ENCODE measurements at regions not wholly inside any gene's neighbourhood (a gene's known extent, or its start where the extent isn't known, plus 50 kb on each side); places are given as distances from the start of the nearest gene placed in this dataset.
"Not testable (repeated sequence)": the region's sequence is repeated elsewhere in the genome, so short reads cannot be mapped to it uniquely, and the experiment has no call there.

DNA sequence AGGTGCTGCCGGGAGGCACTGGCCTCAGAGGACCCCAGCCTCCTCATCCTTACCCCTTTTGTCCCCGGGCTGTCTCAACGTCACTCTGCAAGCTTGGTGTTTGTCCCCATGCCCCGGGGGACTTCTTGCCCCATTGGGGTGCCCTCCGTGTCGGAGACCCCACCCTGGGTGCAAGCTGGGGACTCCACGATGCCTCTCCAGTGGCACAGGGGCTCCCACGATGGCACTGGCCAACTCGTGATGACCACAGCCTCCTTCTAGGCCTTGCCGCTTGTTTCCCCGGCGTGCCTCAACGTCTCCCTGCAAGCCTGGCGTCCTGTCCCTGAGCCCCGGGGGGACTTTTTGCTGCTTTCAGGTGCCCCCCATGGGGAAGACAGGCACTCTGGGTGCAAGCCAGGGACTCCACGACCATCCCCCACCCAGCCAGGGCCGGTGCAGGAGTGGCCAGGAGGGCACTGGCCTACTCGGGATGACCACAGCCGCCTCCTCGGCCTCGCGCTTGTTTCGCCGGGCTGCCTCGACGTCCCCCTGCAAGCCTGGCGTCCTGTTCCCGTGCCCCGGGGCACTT lies 237.0 kb downstream of the TUBA3C start:
- no peak for TF ChIP-seq CTCF (IDR thresholded peaks at IDR 0.05)
- ATAC-seq (ENCODE audit: low FRiP score) (no peak), DNase-seq (ENCODE audit: low spot score) (no peak)

DNA sequence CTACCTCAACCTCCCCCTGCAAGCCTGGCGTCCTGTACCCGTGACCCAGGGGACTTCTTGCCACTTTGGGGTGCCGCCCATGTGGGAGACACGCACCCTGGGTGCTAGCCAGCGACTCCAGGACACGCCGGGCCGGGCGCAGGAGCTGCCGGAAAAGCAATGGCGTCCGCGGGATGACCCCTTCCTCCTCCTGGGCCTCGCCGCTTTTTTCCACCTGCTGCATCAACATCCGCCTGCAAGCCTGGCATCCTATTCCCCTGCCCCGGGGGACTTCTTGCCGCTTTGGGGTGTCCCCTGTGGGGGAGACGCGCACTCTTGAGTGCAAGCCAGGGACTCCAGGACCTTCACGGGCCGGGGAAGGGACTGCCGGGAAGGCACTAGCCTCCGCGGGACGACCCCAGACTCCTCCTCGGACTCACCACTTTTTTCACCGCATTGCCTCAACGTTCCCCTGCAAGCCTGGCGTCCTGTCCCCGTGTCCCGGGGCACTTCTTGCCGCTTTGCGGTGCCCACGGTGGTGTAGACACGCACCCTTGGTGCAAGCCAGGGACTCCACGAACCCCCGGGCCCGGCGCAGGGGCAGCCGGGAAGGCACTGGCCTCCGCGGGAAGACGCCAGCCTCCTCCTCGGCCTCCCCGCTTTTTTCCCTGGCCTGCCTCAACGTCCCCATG lies 237.8 kb downstream of the TUBA3C start:
- ATAC-seq (ENCODE audit: low FRiP score): no peak
- no peak for DNase-seq (ENCODE audit: low spot score)
- no peak for TF ChIP-seq CTCF (IDR thresholded peaks at IDR 0.05)

DNA sequence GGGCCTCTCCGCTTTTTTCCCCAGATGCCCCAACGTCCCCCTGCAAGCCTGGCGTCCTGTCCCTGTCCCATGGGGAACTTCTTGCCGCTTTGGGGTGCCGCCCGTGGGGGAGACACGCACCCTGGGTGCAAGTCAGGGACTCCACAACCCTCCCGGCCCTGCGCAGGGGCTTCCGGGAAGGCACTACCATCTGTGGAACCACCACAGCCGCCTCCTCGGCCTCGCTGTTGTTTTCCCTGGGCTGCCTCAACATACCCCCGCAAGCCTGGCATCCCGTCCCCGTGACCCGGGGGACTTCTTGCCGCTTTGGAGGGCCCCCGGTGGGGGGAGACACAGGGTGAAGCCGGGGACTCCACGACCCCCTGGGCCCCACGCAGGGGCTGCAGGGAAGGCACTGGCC lies 238.4 kb downstream of the TUBA3C start:
- DNase-seq (ENCODE audit: low spot score): no peak
- no peak for TF ChIP-seq CTCF (IDR thresholded peaks at IDR 0.05)
- ATAC-seq (ENCODE audit: low FRiP score): no peak

DNA sequence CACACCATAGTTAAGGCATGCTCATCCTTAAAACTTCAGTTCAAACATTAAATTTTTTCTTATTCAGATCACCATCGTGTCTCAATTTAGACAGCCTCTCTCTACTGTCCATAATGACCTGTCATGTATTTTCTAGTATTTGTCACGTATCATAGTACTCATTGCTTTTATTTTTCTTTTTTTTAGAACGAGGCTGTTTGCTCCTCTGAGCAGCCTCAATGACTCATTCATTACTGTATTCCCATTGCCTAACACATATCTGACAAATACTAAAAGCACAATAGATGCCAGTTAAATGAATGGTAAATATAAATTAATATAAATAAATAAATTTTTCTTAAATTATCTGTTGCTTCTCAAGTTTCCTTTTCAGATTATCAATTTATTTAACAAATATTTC lies 245.5 kb downstream of the TUBA3C start:
- no peak for TF ChIP-seq CTCF (IDR thresholded peaks at IDR 0.05)
- no peak for ATAC-seq (ENCODE audit: low FRiP score)
- no peak for DNase-seq (ENCODE audit: low spot score)

- ATAC-seq (ENCODE audit: low FRiP score): no peak
- no peak for DNase-seq (ENCODE audit: low spot score)
- no peak for TF ChIP-seq CTCF (IDR thresholded peaks at IDR 0.05)
Measured at GRCh38 chr13:18921063-18921462, 260.6 kb downstream of the TUBA3C start.

DNA sequence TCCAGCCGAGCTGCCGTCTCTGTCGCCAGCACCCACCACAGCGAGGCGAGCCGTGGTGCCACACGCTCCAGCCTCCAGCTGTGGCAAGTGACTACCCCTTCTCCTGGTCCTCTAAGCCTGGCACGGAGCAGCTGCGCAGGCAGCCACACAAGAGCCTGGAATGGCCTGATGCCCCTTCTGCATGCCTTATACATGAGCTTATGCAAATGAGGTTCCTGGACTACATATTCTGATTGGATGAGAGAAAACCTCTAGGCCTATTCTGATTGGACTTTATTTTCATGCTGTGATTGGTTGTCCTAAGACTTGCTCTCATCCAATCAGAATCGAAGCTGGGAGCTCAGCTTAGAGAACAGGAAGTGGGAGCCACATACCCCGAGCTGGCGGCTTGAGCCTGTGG lies 276.5 kb downstream of the TUBA3C start:
- ATAC-seq (ENCODE audit: low FRiP score); DNase-seq (ENCODE audit: low spot score): not testable (repeated sequence)

DNA sequence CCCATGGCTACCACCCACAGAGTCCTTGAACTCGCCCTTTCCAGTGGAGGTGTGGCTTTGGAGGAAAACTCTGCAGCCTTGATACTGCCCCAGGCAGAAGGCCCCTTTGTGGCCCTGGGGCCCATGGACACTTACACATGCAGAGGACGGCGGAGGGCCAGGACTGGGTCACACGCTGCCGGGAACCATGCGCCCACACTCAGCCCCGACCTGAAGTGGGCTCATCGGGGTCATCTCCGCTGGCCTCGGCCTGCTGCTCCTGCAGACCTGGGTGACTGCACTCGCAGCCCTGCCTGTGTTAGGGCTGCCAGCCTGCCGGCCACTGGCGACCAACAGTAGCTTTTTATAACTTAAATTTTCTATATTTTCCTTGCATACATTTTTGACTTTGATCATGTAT lies 286.2 kb downstream of the TUBA3C start:
- not testable (repeated sequence) for DNase-seq (ENCODE audit: low spot score); ATAC-seq (ENCODE audit: low FRiP score)

DNA sequence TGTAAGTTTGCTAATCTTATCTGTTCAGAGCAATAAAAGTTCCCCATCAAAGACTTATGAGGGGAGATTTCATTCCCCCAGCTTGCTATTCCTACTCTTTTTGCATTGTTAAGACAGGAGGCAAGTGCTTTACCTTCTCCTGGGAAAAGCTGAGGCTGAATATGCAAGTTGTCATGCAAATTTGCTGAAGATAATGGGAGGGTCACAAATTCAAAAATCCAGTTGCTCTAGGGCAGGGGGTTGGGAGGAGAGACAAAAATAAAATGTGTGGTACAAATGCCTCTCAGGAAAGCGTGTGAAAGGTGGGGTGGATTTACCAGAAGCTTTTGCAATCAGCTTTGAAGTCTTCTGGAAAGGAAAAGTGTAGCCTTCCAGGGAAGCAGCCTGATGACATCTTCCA lies 290.4 kb downstream of the TUBA3C start:
- not testable (repeated sequence) for DNase-seq (ENCODE audit: low spot score); ATAC-seq (ENCODE audit: low FRiP score)

DNA sequence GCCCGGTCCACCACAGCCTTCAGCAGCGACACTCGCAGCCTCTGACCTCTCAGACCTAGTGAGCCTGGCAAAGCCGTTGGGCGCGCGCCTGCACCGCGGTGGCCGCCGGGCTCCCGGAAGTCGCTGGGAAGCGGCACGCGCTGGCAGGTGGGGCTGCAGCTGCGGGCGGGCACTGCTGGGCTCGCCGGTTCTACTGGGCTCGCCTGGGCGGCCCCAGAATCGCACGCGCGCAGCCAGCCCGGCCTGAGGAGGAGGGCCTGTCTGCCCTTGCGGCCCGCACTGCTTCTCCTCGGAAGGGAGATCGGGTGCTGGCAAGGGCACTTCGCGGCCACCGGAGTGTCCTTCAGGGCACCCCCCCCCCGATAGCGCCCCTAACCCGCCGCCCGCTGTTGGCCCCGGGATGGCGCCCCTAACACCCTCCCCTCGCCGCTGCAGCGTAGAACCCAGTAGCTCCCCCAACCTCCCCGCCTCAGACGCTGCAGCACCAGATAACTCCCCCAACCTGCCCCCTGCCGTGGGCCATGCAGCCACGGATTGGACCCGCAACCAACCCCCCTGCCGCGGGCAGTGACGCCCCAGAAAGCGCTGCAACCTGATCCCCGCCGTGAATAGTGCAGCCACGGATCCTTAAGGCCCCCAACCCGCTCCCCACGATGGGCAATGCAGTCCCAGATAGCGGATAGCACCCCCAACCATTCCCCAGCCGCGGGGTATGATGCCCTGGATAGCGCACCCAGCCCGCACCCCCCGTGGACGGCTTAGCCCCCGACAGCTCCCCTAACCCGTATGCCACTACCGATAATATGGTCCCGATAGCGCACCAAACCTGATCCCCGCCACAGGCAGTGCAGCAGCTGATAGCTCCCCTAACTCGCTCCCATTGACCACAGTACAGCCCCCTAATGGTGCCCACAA lies 306.5 kb downstream of the TUBA3C start:
- DNase-seq (ENCODE audit: low spot score); ATAC-seq (ENCODE audit: low FRiP score): not testable (repeated sequence)

DNA sequence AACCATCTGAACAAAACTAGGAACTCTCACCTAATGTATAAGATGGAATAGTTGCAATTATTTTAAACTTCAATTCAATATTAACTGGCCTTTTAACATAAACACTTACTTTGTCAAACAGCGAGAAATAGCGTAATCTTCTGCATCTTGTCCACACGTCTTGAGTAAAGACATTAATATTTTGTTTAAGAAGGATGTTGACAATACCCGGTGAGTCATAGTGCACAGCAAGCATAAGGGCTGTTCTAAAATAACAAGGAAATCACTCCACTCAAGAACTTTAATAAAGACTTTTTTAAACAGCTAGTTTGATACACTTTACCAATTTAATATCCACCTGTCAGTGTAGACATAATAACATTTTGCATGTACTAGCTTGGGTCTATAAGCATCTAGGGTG lies 311.1 kb downstream of the TUBA3C start:
- not testable (repeated sequence) for ATAC-seq (ENCODE audit: low FRiP score); DNase-seq (ENCODE audit: low spot score)

DNA sequence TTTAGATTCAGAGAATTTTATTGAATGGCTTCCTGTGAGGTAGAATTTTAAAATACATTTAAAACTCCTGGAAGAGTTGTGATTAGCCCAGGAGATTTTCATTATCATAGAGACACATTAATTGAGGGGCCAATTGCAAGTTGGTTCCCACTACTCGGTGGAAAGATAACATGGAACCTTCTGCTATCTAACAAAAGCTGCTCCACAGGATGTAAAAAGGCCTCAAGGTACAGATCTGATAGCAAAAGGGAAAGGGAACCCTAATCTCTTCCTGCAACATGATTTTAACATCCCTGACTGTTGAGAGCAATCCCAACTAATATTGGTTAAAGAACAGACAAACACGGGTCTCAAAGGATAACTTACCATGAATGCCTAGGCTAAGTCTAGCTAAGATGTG lies 312.3 kb downstream of the TUBA3C start:
- not testable (repeated sequence) for ATAC-seq (ENCODE audit: low FRiP score); DNase-seq (ENCODE audit: low spot score)

DNA sequence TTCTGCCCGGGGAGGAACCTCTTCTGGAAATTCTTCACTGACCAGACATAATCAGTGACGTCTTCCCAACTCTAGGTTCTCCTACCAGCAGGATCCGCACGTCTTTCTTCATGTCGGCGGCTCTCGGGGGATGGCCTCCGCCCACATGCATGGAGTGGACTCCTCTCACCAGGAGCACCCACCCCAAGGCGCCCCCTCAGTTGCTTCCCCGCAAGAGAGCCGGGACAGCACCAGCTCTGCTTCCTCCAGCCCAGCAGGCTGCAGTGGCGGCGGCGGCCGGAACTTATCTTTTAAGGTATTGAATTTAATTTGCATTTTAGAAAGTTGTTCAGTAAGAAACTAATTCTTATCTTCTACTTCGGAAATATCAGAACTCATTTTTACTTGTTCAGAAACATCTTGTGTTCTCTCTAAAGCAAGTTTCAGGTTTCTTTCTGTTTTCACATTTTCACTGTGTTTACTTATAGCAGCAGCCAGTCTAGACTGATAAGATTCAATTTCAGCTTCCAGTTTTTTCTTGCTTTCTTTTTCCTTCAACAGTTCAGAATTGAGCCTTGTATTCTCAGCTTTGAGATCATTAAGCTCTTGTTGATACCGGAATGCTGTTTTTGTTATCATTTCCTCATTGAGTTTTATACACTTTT lies 343.5 kb downstream of the TUBA3C start:
- not testable (repeated sequence) for ATAC-seq (ENCODE audit: low FRiP score); DNase-seq (ENCODE audit: low spot score)
